ENCODE measurements at regions not wholly inside any gene's neighbourhood (a gene's known extent, or its start where the extent isn't known, plus 50 kb on each side); places are given as distances from the start of the nearest gene placed in this dataset.

GRCh38 chr12:24632466-24632865 is 316.4 kb downstream of the BCAT1 start:
- ATAC-seq (no peak), DNase-seq (ENCODE audit: low read depth, low spot score) (no peak)
- H2AFZ ChIP-seq (ENCODE audit: low read depth, low read length, poor library complexity, severe bottlenecking): no peak overlapping the region
- H3K79me2 ChIP-seq (ENCODE audit: insufficient read depth, low read length): no peaks in the 10 kb centered on the region
- no peaks in the 10 kb centered on the region for H3K27me3 ChIP-seq (ENCODE audit: insufficient read depth, low read length)
- H3K9me2 ChIP-seq (ENCODE audit: insufficient read depth): no peaks in the 10 kb centered on the region
- ChIA-PET POLR2A (no interaction called here), RAD21 (ENCODE audit: low non-redundant PET in 1 of 2, low total read pairs in 2 of 2, uncharacterized antibody in 2 of 2, unreplicated experiment in 2 of 2) (no interaction called here), CTCF (no interaction called here)
- H3K4me1 ChIP-seq (ENCODE audit: control insufficient read depth in 1 of 2, insufficient read depth in 2 of 2, low read length in 2 of 2): no peaks in the 10 kb centered on the region
- H3K9ac ChIP-seq (ENCODE audit: low read length): no peak overlapping the region
- H3K36me3 ChIP-seq (ENCODE audit: control insufficient read depth in 1 of 2, insufficient read depth in 2 of 2, low read length in 2 of 2): no peaks in the 10 kb centered on the region
- BruUV-seq (replicated peaks): no TSS peak
- H4K20me1 ChIP-seq (ENCODE audit: insufficient read depth): no peaks in the 10 kb centered on the region
- TF ChIP-seq ATF3 (IDR thresholded peaks at IDR 0.05) (no peak), RAD21 (IDR thresholded peaks at IDR 0.05; ENCODE audit: low read depth) (no peak), EZH2 (IDR thresholded peaks at IDR 0.05) (no peak), JUND (IDR thresholded peaks at IDR 0.05) (no peak), CEBPB (IDR thresholded peaks at IDR 0.05; ENCODE audit: low read depth) (no peak), SP1 (IDR thresholded peaks at IDR 0.05; ENCODE audit: low read depth) (no peak), POLR2AphosphoS5 (IDR thresholded peaks at IDR 0.05; ENCODE audit: low read depth, low read length) (no peak), SRF (IDR thresholded peaks at IDR 0.05; ENCODE audit: low read depth) (no peak), ZBTB33 (IDR thresholded peaks at IDR 0.05; ENCODE audit: extremely low read depth, insufficient replicate concordance, low read length) (no peak), POLR2A (IDR thresholded peaks at IDR 0.05; ENCODE audit: borderline replicate concordance, extremely low read depth, insufficient read depth, insufficient read length) (no peak), ELF1 (IDR thresholded peaks at IDR 0.05; ENCODE audit: borderline replicate concordance, low read depth) (no peak), REST (IDR thresholded peaks at IDR 0.05; ENCODE audit: low read depth) (no peak), YY1 (IDR thresholded peaks at IDR 0.05; ENCODE audit: extremely low read depth, insufficient replicate concordance, low read depth, low read length) (no peak), EGR1 (IDR thresholded peaks at IDR 0.05; ENCODE audit: low read depth) (no peak), ZFX (IDR thresholded peaks at IDR 0.05) (no peak), ZNF274 (IDR thresholded peaks at IDR 0.05; ENCODE audit: low read depth, low read length) (no peak), FOSL1 (IDR thresholded peaks at IDR 0.05; ENCODE audit: low read depth) (no peak), CBX3 (IDR thresholded peaks at IDR 0.05; ENCODE audit: low read depth) (no peak)
- TF ChIP-seq, protein P1, sequence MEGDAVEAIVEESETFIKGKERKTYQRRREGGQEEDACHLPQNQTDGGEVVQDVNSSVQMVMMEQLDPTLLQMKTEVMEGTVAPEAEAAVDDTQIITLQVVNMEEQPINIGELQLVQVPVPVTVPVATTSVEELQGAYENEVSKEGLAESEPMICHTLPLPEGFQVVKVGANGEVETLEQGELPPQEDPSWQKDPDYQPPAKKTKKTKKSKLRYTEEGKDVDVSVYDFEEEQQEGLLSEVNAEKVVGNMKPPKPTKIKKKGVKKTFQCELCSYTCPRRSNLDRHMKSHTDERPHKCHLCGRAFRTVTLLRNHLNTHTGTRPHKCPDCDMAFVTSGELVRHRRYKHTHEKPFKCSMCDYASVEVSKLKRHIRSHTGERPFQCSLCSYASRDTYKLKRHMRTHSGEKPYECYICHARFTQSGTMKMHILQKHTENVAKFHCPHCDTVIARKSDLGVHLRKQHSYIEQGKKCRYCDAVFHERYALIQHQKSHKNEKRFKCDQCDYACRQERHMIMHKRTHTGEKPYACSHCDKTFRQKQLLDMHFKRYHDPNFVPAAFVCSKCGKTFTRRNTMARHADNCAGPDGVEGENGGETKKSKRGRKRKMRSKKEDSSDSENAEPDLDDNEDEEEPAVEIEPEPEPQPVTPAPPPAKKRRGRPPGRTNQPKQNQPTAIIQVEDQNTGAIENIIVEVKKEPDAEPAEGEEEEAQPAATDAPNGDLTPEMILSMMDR (IDR thresholded peaks at IDR 0.05 in 2 of 3, conservative IDR thresholded peaks at IDR 0.05 in 1 of 3; ENCODE audit: borderline replicate concordance in 1 of 3, insufficient read depth in 1 of 3, low read depth in 2 of 3, low read length in 2 of 3): no peak
- no peak overlapping the region for H3K4me2 ChIP-seq (ENCODE audit: low read length)
- H3K4me3 ChIP-seq (replicated peaks in 1 of 2; ENCODE audit: low read depth in 1 of 2, low read length in 2 of 2): no peak overlapping the region
- H3K9me3 ChIP-seq (ENCODE audit: control insufficient read depth in 1 of 2, insufficient read depth in 1 of 2, low read depth in 1 of 2, low read length in 2 of 2): peaks cover 3 to 21% of the 10 kb centered on the region in 2 experiments; a peak in 3 of 4 replicates
- intact Hi-C loops (cut with micrococcal nuclease): no loop called here
- H3K27ac ChIP-seq (ENCODE audit: low read depth, low read length): no peak overlapping the region

Data from HCT116 (cell line).